GM19035 (cell line): ENCODE measurements at regions not wholly inside any gene's neighbourhood (a gene's known extent, or its start where the extent isn't known, plus 50 kb on each side); places are given as distances from the start of the nearest gene placed in this dataset.

Experiments
- ATAC-seq: cut with Tn5 transposase; IDR thresholded peaks from one replicate; pipeline ENCODE4 v1.9.1; 2021; ENCODE audit not compliant: unreplicated experiment

- ATAC-seq = no peak
Measured at GRCh38 chr3:30350011-30350410, 256.4 kb upstream of the TGFBR2 start.

DNA sequence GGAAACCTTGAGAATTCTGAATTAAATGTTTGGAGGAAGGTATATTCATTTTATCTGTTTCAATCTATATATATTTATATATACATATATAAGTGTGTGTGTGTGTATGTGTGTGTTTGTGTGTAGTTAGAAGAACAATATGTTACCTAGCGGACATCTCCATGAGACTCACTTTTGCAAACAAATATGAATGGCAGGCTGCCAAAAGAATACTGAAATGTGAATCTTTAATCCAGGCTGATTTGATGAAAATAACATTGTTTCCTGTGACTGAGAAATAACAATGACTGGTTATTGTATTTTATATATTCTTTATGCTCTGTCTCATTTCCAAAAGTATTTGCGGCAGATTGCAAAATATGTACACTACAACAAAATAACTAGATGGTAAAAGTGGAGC is 255.5 kb upstream of the TGFBR2 start:
- no peak for ATAC-seq

GRCh38 chr3:30352410-30353318 is 253.7 kb upstream of the TGFBR2 start:
- ATAC-seq = no peak

- ATAC-seq = peak; percentile 98
Measured at GRCh38 chr3:30353711-30354467, 252.5 kb upstream of the TGFBR2 start.

DNA sequence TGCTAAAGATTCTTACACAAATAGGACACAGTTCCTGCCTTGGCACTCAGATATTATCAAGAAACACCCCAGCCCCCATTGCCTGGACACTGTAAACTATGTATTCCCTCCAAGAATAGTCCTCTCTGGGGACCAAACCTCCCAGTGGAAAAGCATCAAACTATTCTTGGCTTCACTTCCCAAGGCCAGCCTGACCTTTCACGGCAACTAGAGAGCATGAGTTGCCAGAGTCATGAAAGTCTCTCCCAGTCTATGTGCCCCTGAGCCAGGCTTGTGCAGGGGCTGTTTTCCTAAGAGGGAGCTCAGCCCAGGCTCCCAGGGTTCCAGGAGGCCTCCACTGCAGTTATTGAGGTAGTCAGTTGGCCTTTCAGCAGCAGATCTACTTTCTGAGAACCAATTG is 251.9 kb upstream of the TGFBR2 start:
- ATAC-seq = no peak

DNA sequence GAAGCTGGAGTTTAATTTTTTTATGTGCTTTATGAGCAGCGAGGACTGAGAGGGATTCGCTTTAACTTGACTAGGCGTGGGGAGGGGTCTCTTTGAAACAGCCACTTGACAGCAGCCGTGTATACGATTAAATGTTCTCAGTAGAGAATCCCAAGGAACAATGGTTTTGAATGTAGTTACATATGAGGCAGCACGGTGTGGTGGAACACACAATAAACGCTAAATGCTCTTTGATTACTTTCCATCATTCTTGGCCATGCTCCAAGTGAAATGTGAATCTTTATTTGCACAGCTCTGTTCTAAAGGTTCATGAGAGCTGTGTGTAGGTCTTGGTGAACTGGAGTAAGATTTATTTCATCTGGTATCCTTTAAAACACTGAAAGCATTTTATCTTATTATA is 251.4 kb upstream of the TGFBR2 start:
- ATAC-seq = no peak

GRCh38 chr3:30355622-30356021 is 250.8 kb upstream of the TGFBR2 start:
- ATAC-seq = no peak

- no peak for ATAC-seq
Measured at GRCh38 chr3:30356866-30357753, 249.3 kb upstream of the TGFBR2 start.

- no peak for ATAC-seq
Measured at GRCh38 chr3:30357897-30358296, 248.5 kb upstream of the TGFBR2 start.

GRCh38 chr3:30358871-30359270 is 247.5 kb upstream of the TGFBR2 start:
- no peak for ATAC-seq

- no peak for ATAC-seq
Measured at GRCh38 chr3:30368978-30369377, 237.4 kb upstream of the TGFBR2 start.

DNA sequence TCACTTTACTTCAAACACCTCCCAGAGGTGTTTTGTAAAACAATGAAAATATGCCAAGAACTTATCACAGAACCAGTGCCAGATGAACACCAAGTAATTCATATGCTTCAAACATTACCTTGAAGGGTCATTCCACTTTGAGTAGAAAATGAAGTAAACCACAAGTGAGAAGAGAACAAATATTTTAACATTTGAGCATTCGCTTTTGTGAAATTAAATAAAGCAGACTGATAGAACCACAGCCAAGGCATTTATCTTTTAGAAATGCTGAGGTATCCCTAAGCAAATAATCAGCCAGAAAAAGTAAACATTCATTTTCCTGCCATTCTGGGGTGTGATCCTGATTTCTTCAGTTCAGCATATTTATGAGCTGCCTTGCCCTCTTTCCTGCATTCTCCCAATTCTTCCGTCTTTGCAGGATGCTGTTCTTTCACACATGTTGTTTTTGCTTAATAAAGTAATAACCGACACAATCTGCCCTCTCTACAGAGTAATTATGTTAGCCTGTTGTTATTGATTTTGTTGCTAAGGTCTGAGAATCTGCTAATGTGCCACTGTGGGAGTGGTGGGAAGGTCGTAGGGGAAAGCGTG is 235.6 kb upstream of the TGFBR2 start:
- no peak for ATAC-seq

GRCh38 chr3:30372837-30373236 is 233.6 kb upstream of the TGFBR2 start:
- ATAC-seq = no peak

DNA sequence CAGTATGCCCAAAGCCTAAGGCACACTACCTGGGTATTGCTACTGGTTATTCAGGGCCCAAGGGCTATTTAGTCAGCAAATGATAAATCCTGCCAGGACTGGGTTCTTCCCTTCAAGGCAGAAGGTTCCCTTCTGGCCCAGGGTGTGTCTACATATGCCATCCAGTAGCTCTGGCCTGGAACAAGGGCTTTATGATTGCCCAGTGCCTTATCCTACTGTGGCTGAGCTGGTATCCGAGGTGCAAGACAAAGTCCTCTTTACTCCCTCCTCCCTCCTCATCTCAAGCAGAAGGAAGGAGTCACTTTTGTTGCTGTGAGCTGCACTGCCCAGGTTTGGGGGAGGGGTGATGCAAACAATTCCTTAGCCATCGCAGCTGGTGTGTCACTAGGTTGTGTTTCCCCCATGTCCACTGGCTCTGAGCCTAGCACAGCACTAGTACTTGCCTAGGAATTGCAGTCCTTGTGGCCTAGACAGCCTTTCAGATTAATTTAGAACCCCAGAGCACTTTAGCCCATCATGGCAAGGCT is 221.8 kb upstream of the TGFBR2 start:
- no peak for ATAC-seq

DNA sequence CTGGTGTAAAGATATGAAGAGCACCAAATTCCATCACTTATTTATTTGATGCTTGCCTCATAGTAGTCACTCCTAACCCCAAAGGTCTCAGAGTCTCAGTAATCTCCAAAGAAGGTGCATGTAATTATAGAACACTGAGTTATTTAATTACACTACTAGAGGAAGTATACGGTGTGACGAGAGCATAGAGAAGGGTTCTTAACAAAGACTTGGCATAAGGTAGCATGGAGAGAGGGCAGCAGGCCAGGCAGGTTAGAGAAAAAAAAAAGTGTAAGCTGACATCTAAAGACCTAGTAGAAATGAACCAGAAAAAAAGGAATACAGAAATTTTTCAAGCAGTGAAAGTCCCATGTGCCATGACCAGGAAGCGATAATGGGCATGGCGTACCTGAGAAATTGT is 213.3 kb upstream of the TGFBR2 start:
- no peak for ATAC-seq

GRCh38 chr3:30397030-30397429 is 209.4 kb upstream of the TGFBR2 start:
- ATAC-seq = no peak

GRCh38 chr3:30399394-30400181 is 206.8 kb upstream of the TGFBR2 start:
- no peak for ATAC-seq

DNA sequence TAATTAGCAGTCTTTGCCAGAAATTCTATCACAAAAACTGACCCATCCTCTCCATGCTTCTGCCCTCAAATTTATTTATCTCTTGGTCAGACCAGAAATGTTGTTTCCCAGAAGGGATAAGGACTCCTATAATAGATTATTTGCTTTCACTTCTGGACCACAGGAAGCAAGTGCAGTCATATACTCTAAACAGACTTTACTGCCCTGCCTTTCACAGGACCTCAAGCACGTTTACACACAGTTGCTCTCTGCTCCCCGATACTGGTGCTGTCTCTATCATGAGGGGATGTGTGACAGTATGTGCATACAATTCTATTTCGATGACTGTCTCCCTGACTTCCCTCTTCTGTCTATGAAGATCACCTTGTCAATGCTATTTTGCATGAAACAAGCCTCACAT is 205.5 kb upstream of the TGFBR2 start:
- no peak for ATAC-seq

GRCh38 chr3:30401971-30402370 is 204.4 kb upstream of the TGFBR2 start:
- ATAC-seq = no peak

DNA sequence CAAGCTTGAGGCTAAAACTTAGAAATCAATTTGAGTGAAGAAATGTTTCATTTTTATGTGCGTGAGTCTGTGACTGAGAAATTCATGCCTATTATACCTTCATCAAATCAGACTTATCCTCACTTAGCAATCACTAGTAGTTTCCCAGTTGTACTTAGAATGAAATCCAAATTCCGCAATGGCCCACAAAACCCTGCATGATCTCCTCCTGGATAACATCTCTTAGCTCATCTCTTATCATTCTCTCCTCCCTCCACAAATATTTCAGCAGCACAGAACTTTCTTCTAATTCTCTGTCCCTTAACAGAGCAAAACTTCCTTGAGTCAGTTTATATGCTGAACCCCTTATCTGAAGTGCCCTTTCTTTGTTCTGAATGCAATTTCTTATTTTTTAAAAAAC is 198.8 kb upstream of the TGFBR2 start:
- ATAC-seq = no peak
